EH (cell line): ENCODE measurements at regions not wholly inside any gene's neighbourhood (a gene's known extent, or its start where the extent isn't known, plus 50 kb on each side); places are given as distances from the start of the nearest gene placed in this dataset.

Experiments
- DNase-seq: peaks from one replicate; pipeline ENCODE4 v3.0.0-alpha.2; 2015; ENCODE audit warnings: low read depth

- DNase-seq, result no peak
These were observed 94.0 kb upstream of the DDIT4L start for GRCh38 chr4:100284129-100284880.

DNA sequence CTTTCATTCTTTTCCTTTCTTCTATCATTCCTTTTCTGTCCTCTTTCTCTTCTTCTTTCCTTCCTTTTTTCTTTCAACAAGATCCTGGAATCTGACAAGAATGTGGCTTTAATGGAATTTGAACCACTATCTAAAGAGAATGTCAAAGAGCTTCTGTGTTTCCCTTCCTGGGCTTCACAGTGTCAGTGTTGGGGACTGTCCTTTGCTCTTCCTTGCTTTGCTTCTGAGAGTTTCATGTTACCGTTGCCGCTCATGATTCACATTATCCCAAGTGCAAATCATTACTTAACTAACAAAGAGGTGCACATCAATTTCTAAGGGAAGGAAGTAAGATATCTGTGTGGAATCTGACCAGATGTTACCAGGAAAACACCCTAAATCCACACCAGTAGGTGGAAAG lies 90.5 kb upstream of the DDIT4L start:
- DNase-seq, result no peak

- DNase-seq, result no peak
These were observed 88.3 kb upstream of the DDIT4L start for GRCh38 chr4:100278567-100278966.

DNA sequence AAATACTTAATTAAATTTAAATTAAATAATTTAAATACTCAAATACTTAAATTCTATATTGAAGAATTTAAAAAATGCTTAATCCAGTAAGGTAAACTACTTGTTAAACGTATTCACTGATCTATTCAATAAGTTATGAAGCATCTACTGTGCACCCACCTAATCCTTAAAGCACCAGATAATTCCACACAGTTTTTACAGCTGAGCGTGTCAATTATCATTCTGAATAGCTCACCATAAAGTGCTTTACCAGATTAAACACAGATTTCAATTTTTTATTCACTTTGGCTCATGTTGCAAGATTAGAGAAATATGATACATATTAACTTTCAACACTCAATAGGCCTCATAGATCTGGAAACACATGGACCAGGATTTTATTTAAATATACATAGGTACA lies 79.2 kb upstream of the DDIT4L start:
- no peak for DNase-seq

- DNase-seq, result no peak
These were observed 78.5 kb upstream of the DDIT4L start for GRCh38 chr4:100268789-100269188.

GRCh38 chr4:100261346-100261745 lies 71.1 kb upstream of the DDIT4L start:
- DNase-seq, result no peak

- DNase-seq, result no peak
These were observed 68.4 kb upstream of the DDIT4L start for GRCh38 chr4:100258675-100259074.

- no peak for DNase-seq
These were observed 67.3 kb upstream of the DDIT4L start for GRCh38 chr4:100257567-100257966.

- no peak for DNase-seq
These were observed 64.0 kb upstream of the DDIT4L start for GRCh38 chr4:100254237-100254636.

DNA sequence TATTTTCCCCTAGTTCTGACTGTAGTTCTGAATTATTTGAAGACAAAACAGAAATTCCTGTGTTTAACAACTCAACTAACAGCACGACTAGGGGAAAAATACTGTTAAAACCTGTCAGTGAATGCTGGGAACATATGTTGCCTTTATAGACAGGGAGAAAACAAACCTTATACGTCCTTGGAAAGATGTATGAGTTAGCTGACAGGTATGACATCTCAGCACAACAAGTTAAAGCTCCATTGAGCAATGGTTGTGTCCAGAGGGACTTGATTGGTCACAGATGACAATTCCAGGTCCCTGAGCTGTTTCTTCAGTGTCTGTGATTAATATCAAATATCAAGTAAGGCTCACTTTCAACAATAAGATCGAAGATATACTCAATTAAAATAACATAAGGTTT lies 58.2 kb upstream of the DDIT4L start:
- no peak for DNase-seq

DNA sequence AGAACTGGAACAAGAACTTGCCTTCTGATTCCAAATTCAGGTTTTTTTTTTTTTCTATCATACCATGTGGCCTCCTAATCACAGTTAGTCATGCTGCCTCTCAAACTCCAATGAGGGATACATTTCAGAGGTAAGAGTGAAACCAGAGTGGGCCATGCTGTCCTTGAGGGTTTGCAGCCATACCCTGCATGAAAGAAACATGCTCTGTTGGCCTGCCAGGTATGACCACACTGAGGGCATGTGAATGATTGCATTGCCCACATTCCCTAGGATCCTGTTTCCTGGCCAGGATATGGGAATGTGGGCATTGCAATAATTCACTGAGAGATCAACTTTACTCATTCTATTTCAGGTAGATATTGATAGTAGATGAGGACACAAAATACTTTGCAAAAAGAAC lies 56.4 kb upstream of the DDIT4L start:
- DNase-seq, result no peak

GRCh38 chr4:100244347-100244746 lies 54.1 kb upstream of the DDIT4L start:
- DNase-seq, result no peak
